ENCODE measurements at regions not wholly inside any gene's neighbourhood (a gene's known extent, or its start where the extent isn't known, plus 50 kb on each side); places are given as distances from the start of the nearest gene placed in this dataset.

DNA sequence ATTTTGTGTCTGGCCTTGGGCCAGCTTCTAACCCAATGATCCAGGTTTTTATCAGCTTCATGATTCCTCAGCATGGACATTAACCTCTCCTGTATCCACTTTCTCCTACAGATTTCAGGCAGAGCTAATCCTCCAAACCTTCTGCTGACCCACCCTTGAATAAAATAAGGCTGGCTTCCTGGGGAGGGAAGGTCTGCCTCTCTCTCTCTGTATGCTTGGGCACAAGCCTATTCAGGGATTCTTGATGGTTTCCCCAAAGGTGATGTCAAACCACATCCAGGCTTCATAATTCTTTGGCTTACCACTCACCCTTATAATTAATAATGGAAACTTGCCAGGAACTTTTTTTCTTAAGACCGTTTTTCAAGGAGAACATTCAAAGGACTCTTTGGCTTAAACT is 240.1 kb downstream of the UTP18 start:
- TF ChIP-seq, protein P1, sequence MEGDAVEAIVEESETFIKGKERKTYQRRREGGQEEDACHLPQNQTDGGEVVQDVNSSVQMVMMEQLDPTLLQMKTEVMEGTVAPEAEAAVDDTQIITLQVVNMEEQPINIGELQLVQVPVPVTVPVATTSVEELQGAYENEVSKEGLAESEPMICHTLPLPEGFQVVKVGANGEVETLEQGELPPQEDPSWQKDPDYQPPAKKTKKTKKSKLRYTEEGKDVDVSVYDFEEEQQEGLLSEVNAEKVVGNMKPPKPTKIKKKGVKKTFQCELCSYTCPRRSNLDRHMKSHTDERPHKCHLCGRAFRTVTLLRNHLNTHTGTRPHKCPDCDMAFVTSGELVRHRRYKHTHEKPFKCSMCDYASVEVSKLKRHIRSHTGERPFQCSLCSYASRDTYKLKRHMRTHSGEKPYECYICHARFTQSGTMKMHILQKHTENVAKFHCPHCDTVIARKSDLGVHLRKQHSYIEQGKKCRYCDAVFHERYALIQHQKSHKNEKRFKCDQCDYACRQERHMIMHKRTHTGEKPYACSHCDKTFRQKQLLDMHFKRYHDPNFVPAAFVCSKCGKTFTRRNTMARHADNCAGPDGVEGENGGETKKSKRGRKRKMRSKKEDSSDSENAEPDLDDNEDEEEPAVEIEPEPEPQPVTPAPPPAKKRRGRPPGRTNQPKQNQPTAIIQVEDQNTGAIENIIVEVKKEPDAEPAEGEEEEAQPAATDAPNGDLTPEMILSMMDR (IDR thresholded peaks at IDR 0.05 in 4 of 5, conservative IDR thresholded peaks at IDR 0.05 in 1 of 5), result no peak
- no peak for TF ChIP-seq POLR2A (IDR thresholded peaks at IDR 0.05)
